Left renal pelvis (tissue), 4 donors: ENCODE measurements at regions not wholly inside any gene's neighbourhood (a gene's known extent, or its start where the extent isn't known, plus 50 kb on each side); places are given as distances from the start of the nearest gene placed in this dataset.

Experiments
- DNase-seq, 4 donors: peaks; one replicate each; pipeline ENCODE4 v3.0.0-alpha.2; 2013; ENCODE audit warnings: low read depth in 4 of 4, low spot score in 3 of 4

- DNase-seq: no peak
These were observed 363.9 kb downstream of the DHX35 start for GRCh38 chr20:39326050-39326449.

DNA sequence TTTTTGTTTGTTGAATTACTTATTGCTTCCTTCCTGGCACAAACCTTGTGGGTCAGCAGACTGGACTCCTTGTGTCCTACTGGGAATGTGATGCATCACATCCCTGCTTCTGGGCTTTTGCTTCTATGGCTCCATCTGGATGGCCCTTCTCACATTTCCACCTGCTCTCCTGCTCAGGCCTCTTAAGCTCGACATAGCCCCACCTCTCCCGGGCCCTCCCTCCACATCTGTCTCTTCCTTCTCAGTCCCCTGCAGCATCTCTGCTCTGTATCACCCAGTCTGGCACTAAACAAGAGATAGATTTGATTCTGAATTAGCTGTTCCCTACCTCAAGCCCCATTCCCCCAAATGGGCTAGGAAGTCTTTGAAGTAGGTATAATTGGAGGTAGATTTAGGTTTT lies 356.8 kb downstream of the DHX35 start:
- no peak for DNase-seq

DNA sequence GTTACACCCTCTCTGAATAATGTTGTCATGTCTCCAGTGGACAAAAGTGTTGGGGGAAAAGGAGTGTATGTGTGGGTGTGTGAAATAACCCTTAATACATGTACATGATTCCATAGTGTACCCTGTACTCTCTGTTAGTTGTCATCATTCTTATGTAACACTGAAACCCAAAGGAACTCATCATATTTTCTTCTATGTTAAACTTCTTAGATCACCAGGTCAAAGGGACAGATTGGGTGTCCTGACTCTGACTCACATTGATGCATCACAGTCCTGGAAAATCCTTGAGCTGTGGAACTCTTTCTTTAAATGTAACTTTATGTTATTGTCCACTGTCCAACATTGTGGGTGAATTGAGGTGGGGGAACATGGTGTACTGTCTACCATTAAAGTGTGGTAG lies 350.5 kb downstream of the DHX35 start:
- no peak for DNase-seq

- DNase-seq: no peak
These were observed 349.8 kb downstream of the DHX35 start for GRCh38 chr20:39311851-39312506.

- DNase-seq: no peak
These were observed 348.3 kb downstream of the DHX35 start for GRCh38 chr20:39310363-39310995.

DNA sequence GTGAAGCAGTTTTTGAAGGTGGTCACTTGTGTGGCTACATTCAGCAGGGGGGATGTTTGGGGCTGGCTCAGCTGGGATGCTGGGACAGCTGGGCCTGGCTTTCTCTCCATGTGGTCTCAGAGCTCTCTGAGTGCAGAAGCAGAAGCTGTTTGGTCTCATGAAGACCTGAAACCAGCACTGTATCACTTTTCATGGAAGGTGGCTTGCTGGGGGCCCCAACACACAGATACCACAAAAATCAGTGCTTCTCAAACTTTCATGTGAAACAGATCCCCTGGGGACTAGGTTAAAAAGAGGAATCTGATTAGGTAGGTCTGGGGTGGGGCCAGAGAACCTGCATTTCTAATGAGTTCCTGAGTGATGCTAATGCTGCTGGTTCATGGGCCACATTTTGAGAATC lies 347.3 kb downstream of the DHX35 start:
- DNase-seq: no peak

DNA sequence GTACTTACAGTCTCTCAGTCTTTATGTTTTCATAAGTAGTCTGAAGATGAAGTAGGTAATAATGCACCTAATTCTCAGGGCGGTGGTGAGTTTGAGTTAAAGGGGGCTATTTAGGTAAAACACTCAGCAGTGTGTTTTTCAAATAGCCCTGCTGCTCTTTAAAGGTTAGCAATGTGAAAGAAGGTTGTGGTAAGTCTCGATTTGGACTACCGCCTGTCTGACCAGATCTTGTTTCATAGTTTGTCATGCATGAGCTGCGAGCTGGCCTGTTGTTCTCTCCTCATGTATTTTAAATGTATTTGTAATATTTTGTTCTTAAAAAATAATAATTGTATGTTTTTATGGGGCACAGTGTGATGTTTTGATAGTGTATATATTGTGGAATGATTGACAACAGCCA lies 340.2 kb downstream of the DHX35 start:
- no peak for DNase-seq

- no peak for DNase-seq
These were observed 337.6 kb downstream of the DHX35 start for GRCh38 chr20:39299783-39300182.

GRCh38 chr20:39298571-39299506 lies 336.7 kb downstream of the DHX35 start:
- DNase-seq: no peak

DNA sequence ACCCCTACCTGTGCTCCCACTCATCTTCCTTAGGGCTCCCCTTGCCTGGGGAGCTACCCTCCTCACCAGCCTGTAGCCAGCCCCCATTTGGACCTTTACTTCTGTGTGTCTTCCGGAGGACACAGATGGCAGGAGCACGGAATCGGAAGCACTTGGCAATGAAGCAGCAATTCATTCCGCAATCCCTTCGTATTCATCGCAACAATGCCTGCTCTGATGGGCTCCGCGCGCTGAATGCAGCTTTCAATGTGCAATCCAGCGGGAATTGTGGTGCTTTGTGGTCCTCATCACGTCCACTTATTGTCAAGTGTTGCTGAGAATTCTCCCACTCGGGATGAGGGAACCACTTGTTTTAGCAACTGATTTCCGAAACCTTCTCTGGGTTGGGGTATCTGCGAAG lies 336.0 kb downstream of the DHX35 start:
- no peak for DNase-seq

DNA sequence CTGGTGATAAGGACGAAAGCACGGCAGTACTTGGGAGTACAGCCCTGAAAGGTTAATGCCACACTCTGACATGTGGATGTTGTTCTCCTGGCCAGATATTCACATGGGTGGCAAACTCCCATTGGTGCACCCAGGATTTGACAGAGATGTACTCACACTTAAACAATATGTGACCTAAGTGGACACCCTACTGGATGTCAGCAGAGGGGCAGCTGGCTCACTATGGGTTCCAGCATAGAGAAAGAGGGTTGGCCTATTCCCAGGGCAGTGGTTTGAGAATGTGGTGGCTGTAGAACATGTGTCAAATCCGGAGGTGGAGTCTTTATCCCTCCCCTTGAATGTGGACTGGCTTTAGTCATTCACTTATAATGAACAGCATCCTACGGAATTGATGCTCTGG lies 333.2 kb downstream of the DHX35 start:
- no peak for DNase-seq

- DNase-seq: no peak
These were observed 332.1 kb downstream of the DHX35 start for GRCh38 chr20:39294137-39294725.

DNA sequence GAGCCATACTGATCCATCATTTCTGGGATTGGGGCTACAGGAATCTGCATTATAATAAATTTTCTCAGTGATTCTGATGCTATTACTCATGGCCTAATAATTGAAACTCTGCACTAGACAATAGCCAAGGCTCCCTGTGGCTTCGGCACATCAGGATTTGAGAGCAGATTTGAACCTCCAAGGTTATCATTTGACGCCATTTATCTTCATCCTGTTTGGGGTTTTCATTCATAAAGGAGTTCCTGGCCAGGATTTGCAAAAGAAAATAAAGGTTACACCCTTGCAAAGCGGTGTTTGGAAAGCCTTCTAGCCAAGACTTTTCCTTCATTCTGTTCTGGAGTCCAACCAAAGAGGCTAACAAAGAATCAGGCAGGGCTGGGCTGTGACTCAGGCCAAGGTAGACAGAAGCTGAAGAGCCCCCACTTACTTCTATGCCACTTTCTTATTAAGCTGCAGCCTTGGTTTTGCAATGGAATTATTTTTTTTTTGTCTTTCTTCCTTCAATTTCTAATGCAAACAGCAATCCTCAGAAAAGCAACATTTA lies 330.1 kb downstream of the DHX35 start:
- no peak for DNase-seq

DNA sequence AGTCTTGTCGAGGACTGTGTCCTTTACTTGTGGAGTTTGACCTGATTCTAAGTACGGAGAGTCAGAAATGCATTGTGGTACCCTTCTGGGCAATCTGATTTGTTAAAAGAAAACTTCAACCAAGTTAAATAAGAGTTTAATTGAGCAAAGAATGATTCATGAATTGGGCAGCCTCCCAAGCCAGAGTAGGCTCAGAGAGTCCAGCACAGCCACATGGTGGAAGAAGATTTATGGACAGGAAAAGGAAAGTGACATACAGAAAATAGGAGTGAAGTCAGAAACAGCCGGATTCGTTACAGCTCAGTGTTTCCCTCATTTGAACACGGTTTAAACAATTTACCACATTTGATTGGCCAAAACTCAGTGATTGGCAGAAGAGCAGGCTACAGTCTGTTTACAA lies 329.2 kb downstream of the DHX35 start:
- no peak for DNase-seq

DNA sequence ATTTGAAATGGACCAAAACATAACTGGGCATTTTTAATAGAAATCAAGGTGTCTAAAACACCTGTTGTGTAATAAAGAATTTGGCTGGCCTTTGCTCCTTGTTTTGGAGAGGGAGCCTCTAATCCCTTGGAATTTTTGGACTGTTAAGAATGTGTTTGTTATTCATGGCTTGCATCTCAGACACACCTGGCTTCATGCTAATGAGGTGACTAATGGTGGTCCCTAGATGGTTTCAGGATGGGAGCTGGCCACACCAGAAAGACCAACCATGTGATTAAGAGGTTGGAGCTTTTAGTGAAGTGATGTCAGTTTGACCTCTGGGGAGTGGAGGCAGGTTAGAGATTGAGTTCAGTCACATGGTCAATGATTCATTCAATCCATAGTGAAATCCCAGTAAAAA lies 328.4 kb downstream of the DHX35 start:
- no peak for DNase-seq

DNA sequence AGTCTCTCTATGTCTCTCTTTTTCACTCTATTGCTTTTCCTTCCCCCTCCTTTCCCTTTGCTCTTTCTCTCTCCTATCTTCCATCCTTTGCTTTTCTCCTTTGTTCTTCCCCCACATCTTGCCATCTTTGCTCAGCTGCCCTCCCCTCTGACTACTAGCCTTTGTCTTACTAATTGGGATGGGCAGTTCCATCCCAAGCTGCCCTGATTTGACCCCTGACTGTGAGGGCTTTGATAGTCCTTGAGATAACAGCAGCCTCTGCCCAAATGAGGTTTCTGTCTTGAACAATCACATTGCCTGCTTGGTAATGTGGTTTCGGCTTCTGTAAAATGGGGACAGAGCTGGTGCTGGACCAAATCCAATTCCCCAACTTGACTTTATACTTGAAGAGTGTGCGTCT lies 327.7 kb downstream of the DHX35 start:
- DNase-seq: no peak

- DNase-seq: no peak
These were observed 327.2 kb downstream of the DHX35 start for GRCh38 chr20:39289316-39289715.

GRCh38 chr20:39283464-39283863 lies 321.3 kb downstream of the DHX35 start:
- DNase-seq: no peak

- DNase-seq: no peak
These were observed 320.5 kb downstream of the DHX35 start for GRCh38 chr20:39282619-39283092.

GRCh38 chr20:39280875-39281274 lies 318.7 kb downstream of the DHX35 start:
- DNase-seq: no peak

GRCh38 chr20:39278230-39278788 lies 316.2 kb downstream of the DHX35 start:
- no peak for DNase-seq
